Vagina (tissue), 2 donors: ENCODE measurements at regions not wholly inside any gene's neighbourhood (a gene's known extent, or its start where the extent isn't known, plus 50 kb on each side); places are given as distances from the start of the nearest gene placed in this dataset.

Experiments used
- DNase-seq, 2 donors: peaks; one replicate each; pipeline ENCODE4 v3.0.0-alpha.2; 2017; ENCODE audit errors: extremely low spot score in 2 of 2
- H3K27ac ChIP-seq: fragments of 200-600 bp; sonication (generic); one replicate; pipeline ENCODE4 v1.5.1; 2019
- H3K27me3 ChIP-seq: fragments of 200-600 bp; sonication (generic); one replicate; pipeline ENCODE4 v1.5.1; 2019
- H3K36me3 ChIP-seq, 2 donors: fragments of 200-600 bp; sonication (generic); one replicate each; pipeline ENCODE4 v1.5.1; 2017 to 2019
- H3K4me1 ChIP-seq: fragments of 200-600 bp; sonication (generic); one replicate; pipeline ENCODE4 v1.5.1; 2019
- H3K4me3 ChIP-seq, 2 donors: fragments of 200-600 bp; sonication (generic); 1 replicate in 1 of 2; 2 replicates in 1 of 2; pipeline ENCODE4 v1.5.1; 2016 to 2019
- H3K9me3 ChIP-seq: fragments of 200-600 bp; sonication (generic); one replicate; pipeline ENCODE4 v1.5.1; 2019
- CTCF ChIP-seq, 3 experiments: fragments of 450-650 bp in 2 of 3; fragments of 200-600 bp in 1 of 3; sonication (generic) in 1 of 3; IDR thresholded peaks; one replicate each; pipeline ENCODE4 v1.5.1; 2017 to 2019; ENCODE audit warnings: antibody characterized with exemption in 3 of 3, mild to moderate bottlenecking in 2 of 3, moderate library complexity in 2 of 3
- POLR2A ChIP-seq, 2 donors: fragments of 450-650 bp; IDR thresholded peaks; one replicate each; pipeline ENCODE4 v1.6.1; 2017; ENCODE audit warnings: antibody characterized with exemption in 2 of 2, mild to moderate bottlenecking in 2 of 2, moderate library complexity in 2 of 2
- POLR2AphosphoS5 ChIP-seq, 2 donors: sonication (generic); formaldehyde crosslinking; IDR thresholded peaks; one replicate each; pipeline ENCODE4 v1.9.0; 2017; ENCODE audit warnings: antibody characterized with exemption in 2 of 2, mild to moderate bottlenecking in 2 of 2, low read depth in 1 of 2; ENCODE audit not compliant: insufficient read depth in 1 of 2
- intact Hi-C: fragments of 100-400 bp; cut with DNase I; formaldehyde crosslinking; loops from one replicate; pipeline ENCODE4 v1.15.1; 2023

GRCh38 chr6:113359155-113360140 is 497.7 kb upstream of the MARCKS start:
- intact Hi-C loops: no loop called here
- no peaks in the 10 kb centered on the region for H3K4me1 ChIP-seq
- no peaks in the 10 kb centered on the region for H3K27me3 ChIP-seq
- H3K9me3 ChIP-seq: no peaks in the 10 kb centered on the region
- no peaks in the 10 kb centered on the region for H3K36me3 ChIP-seq
- H3K27ac ChIP-seq: no peak overlapping the region
- no peak for DNase-seq
- no peak overlapping the region for H3K4me3 ChIP-seq
- TF ChIP-seq CTCF (IDR thresholded peaks at IDR 0.05): no peak
- no peak for TF ChIP-seq POLR2AphosphoS5 (IDR thresholded peaks at IDR 0.05; ENCODE audit: insufficient read depth in 1 of 2, low read depth in 1 of 2)
- TF ChIP-seq POLR2A (IDR thresholded peaks at IDR 0.05): no peak

GRCh38 chr6:113361014-113361645 is 496.0 kb upstream of the MARCKS start:
- Histone ChIP-seq H3K27ac (no peak overlapping the region), H3K4me3 (no peak overlapping the region), H3K9me3 (no peaks in the 10 kb centered on the region), H3K27me3 (no peaks in the 10 kb centered on the region), H3K36me3 (no peaks in the 10 kb centered on the region), H3K4me1 (no peaks in the 10 kb centered on the region)
- intact Hi-C loops: no loop called here
- DNase-seq: no peak
- TF ChIP-seq CTCF (IDR thresholded peaks at IDR 0.05) (no peak), POLR2A (IDR thresholded peaks at IDR 0.05) (no peak), POLR2AphosphoS5 (IDR thresholded peaks at IDR 0.05; ENCODE audit: insufficient read depth in 1 of 2, low read depth in 1 of 2) (no peak)

GRCh38 chr6:113362301-113363047 is 494.7 kb upstream of the MARCKS start:
- no peaks in the 10 kb centered on the region for H3K36me3 ChIP-seq
- H3K4me1 ChIP-seq: no peaks in the 10 kb centered on the region
- intact Hi-C loops: no loop called here
- H3K9me3 ChIP-seq: no peaks in the 10 kb centered on the region
- H3K27ac ChIP-seq: no peak overlapping the region
- no peaks in the 10 kb centered on the region for H3K27me3 ChIP-seq
- DNase-seq: no peak
- no peak overlapping the region for H3K4me3 ChIP-seq
- no peak for TF ChIP-seq POLR2AphosphoS5 (IDR thresholded peaks at IDR 0.05; ENCODE audit: insufficient read depth in 1 of 2, low read depth in 1 of 2)
- no peak for TF ChIP-seq POLR2A (IDR thresholded peaks at IDR 0.05)
- TF ChIP-seq CTCF (IDR thresholded peaks at IDR 0.05): no peak

- Histone ChIP-seq H3K27me3 (no peaks in the 10 kb centered on the region), H3K4me1 (no peaks in the 10 kb centered on the region), H3K4me3 (no peak overlapping the region), H3K27ac (no peak overlapping the region), H3K36me3 (no peaks in the 10 kb centered on the region), H3K9me3 (no peaks in the 10 kb centered on the region)
- intact Hi-C loops: no loop called here
- TF ChIP-seq POLR2A (IDR thresholded peaks at IDR 0.05) (no peak), POLR2AphosphoS5 (IDR thresholded peaks at IDR 0.05; ENCODE audit: insufficient read depth in 1 of 2, low read depth in 1 of 2) (no peak), CTCF (IDR thresholded peaks at IDR 0.05) (no peak)
- DNase-seq: no peak
Measured at GRCh38 chr6:113363048-113363798, 493.9 kb upstream of the MARCKS start.
